CD1c-positive myeloid dendritic cell (primary cell): ENCODE measurements at regions not wholly inside any gene's neighbourhood (a gene's known extent, or its start where the extent isn't known, plus 50 kb on each side); places are given as distances from the start of the nearest gene placed in this dataset.

ENCODE experiments used
- DNase-seq: peaks from one replicate; pipeline ENCODE4 v3.0.0-alpha.2; 2016; ENCODE audit errors: extremely low spot score

DNA sequence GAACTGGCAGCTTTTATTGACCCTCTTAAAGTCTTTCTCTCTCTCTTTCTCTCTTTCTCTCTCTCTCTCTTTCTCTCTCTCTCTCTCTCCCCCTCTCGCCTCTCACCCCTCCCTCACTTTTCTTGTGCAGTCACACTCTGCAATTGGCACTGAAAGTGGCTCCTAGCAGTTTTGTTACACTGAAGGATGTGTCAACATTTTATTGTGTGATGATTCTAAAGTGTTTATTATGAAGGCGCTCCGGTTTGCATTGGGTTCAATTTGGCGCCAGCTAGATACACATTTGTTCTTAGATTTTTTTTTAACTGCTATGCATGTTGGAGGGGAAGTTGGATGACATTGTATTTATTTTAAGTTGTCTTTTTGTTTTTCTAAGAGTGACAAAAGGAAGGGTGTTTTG, 64.0 kb upstream of the CHRM3 start:
- no peak for DNase-seq

- DNase-seq, result no peak
Measured at GRCh38 chr1:239321877-239322276, 64.5 kb upstream of the CHRM3 start.

- no peak for DNase-seq
Measured at GRCh38 chr1:239317948-239318347, 68.4 kb upstream of the CHRM3 start.

DNA sequence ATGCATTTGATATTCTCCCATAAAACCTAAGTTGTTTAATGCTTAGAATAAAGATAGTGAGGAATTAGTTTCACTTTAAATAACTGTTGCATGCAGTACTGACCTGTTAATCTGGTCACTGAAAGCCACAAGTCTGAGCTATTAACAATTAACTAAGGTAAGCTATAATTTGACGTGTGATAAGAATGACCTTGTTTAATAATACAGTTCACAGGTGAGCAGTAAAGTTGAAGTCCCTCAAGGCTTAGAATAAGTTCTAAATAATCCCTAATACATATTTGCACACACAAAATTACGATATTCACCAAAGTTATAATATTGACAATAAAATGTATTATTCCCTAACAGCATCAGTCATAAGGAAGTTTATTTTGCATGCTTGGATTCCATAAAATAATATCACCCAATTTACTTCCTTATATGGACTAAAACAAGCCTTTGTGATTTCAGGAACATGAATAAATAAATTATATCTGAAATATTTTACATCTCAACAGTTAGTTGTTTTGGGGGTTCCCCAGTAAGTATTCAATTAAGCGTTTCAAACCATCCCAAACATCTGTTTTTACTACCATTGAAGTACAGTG, 70.6 kb upstream of the CHRM3 start:
- no peak for DNase-seq

- DNase-seq, result no peak
Measured at GRCh38 chr1:239311331-239311730, 75.0 kb upstream of the CHRM3 start.

- DNase-seq, result peak; percentile 15
Measured at GRCh38 chr1:239308701-239309333, 77.6 kb upstream of the CHRM3 start.

- DNase-seq, result no peak
Measured at GRCh38 chr1:239307886-239308285, 78.5 kb upstream of the CHRM3 start.

GRCh38 chr1:239306426-239306825, 79.9 kb upstream of the CHRM3 start:
- no peak for DNase-seq

GRCh38 chr1:239303289-239303688, 83.1 kb upstream of the CHRM3 start:
- DNase-seq, result no peak

DNA sequence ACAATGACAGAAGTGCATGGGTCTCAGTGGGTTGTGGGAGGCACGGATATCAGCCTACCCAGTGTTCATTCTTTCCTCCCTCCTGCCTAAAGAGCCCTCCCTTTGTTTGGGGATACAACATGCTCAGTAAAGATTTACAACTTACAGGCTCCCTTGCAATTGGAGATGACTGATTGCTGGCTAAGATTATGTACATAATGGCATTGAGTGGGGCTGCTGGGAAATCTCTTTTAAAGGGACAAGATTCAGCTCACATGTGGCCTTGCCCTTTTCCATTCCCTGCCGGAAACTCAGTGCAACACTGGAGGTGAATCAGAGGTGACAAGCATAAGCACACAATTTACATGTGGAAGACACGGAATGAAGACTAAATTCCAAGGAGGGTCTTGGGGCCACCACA, 83.7 kb upstream of the CHRM3 start:
- no peak for DNase-seq

GRCh38 chr1:239301251-239301650, 85.1 kb upstream of the CHRM3 start:
- DNase-seq, result no peak

DNA sequence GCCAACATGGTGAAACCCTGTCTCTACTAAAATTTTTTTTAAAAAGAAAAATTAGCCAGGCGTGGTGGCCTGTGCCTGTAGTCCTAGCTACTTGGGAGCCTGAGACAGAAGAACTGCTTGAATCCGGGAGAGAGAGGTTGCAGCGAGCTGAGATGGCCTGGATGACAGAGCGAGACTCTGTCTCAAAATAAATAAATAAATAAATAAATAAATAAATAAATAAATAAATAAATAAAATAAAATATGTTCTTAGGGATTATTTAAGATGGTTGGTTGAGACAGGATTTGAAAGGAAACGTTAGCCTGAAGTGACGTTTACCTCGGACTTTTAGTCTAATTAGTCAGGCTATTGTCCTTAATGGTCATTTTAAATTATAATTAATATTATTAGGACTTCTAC, 88.5 kb upstream of the CHRM3 start:
- DNase-seq, result no peak

GRCh38 chr1:239293350-239294110, 92.8 kb upstream of the CHRM3 start:
- DNase-seq, result no peak

GRCh38 chr1:239288820-239289554, 97.4 kb upstream of the CHRM3 start:
- no peak for DNase-seq

GRCh38 chr1:239287296-239287695, 99.1 kb upstream of the CHRM3 start:
- DNase-seq, result no peak

GRCh38 chr1:239283216-239283615, 103.2 kb upstream of the CHRM3 start:
- no peak for DNase-seq

DNA sequence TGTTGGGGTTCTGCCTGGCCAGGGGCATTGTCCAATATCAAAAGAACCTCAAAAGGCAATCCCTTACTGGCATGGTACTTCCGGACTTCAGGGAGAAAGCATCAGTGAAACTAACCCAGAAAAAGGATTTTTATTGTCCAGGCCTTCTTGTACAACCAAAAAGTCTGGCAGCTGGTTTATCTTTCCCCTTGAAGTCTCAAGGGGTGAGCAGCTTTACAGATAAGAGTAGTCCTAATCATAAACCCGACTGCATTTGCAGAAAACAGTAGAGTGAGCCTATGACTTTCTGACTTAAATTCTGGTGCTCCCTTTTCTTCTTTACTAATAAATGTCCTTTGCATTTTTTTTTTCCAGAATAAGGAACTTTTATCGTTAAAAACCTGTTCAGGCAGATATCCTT, 104.0 kb upstream of the CHRM3 start:
- DNase-seq, result no peak

DNA sequence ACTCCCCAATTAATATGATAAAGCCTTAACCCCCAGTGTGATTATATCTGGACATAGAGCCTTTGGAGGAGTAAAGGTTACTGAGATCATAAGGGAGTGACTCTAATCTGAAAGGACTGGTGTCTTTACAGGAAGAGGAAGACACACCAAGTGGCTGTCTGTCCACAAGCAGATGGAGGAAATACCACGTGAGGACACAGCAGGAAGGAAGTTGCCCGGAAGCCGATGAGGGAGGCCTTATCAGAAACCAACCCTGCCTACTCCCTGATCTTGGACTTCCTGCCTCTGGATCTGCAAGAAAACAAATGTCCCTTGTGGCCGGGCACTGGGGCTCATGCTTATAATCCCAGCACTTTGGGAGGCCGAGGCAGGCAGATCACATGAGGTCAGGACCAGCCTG, 110.3 kb upstream of the CHRM3 start:
- no peak for DNase-seq

DNA sequence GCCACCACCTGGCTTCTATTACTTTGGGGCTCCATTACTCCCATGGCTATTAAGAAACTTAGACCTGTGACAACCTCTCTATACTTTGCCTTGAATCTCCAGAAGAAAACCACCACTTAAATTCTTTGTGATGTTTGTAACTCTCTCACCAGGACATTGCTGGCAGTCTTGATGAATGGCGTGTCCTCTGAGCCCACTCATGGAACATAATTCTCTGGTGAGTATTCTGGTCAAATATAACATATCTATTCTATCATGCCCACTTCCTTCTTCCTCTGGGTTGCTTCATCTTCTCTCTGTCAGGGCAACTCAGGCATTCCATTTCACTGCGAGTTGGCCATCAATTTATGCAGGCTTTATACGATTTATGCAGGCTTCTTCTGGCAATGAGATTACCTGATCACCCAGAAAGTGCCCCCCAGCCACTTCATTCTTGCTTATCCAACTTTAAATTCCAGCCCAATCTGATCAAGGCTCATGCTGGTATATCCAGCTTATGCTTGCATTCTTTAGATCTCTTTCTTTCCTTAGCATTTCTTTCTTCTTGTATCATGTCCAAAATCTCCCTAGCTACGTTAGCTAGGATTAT, 112.0 kb upstream of the CHRM3 start:
- DNase-seq, result no peak

GRCh38 chr1:239270509-239270908, 115.9 kb upstream of the CHRM3 start:
- no peak for DNase-seq

DNA sequence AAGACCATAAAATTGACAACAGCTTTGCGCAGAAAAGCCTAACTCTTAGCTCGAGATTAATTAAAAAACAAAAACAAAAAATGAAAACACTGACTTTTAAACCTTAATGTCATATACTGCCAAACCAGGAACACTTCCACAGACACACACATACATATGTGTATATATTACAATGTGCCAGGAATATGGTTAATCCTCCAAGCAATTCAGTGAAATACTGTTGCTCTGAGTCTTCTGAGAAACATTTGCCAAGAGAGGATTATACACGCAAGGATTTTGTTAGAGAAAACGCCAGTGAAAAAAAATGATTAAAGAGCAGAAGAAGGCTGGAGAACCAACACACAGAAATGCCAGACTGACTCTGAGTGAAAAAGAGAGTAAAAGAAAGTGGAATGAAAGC, 116.7 kb upstream of the CHRM3 start:
- no peak for DNase-seq

DNA sequence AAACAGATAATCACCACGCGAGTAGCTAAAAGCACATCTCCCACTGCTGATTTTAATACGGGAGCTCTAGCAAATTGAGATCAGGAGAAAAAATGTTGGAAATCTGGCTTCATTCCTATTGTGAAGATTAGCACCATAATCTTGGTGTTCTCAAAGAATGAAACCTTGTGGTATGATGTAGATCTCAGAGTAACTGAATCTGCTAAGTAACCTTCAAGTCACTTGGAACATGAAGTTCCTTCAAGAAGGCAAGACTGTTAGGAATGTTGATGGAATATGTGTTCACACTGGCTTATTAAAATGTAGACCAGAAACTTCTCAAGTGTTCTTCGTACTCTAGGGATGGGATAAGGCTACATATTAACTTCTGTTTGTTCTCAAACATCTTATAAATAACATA, 117.4 kb upstream of the CHRM3 start:
- DNase-seq, result no peak
